ENCODE measurements at regions not wholly inside any gene's neighbourhood (a gene's known extent, or its start where the extent isn't known, plus 50 kb on each side); places are given as distances from the start of the nearest gene placed in this dataset.
A peak's percentile ranks its signal among the peaks of the same experiment; 100 is the strongest.

GRCh38 chr5:118605761-118606160, 382.6 kb downstream of the DTWD2 start (continued):
- no peak for TF ChIP-seq ZNF331 (CRISPR knock-in tag; IDR thresholded peaks at IDR 0.05; ENCODE audit: low read depth)
- TF ChIP-seq CREB1 (CRISPR knock-in tag; IDR thresholded peaks at IDR 0.05; ENCODE audit: low read depth), result no peak
- TF ChIP-seq STAT1 (IDR thresholded peaks at IDR 0.05; ENCODE audit: unreplicated experiment), result no peak
- TF ChIP-seq EZH2phosphoT487 (IDR thresholded peaks at IDR 0.05; ENCODE audit: unreplicated experiment), result no peak
- no peak for TF ChIP-seq EZH2 (IDR thresholded peaks at IDR 0.05; ENCODE audit: low read depth, unreplicated experiment)
- no peak for TF ChIP-seq JUNB (IDR thresholded peaks at IDR 0.05; ENCODE audit: unreplicated experiment)
- no peak for TF ChIP-seq ETS1 (IDR thresholded peaks at IDR 0.05)

- Histone ChIP-seq H3K27me3 (ENCODE audit: insufficient read depth) (no peaks in the 10 kb centered on the region), H3K4me1 (ENCODE audit: insufficient read depth) (no peaks in the 10 kb centered on the region), H3F3A (replicated peaks; ENCODE audit: low read depth) (no peaks in the 10 kb centered on the region), H2AFZ (peak overlapping the region; percentile 43), H3K4me2 (no peak overlapping the region), H3K27ac (ENCODE audit: low read depth) (no peak overlapping the region), H3K79me2 (replicated peaks; ENCODE audit: insufficient read depth) (no peaks in the 10 kb centered on the region), H3K9me2 (ENCODE audit: insufficient read depth) (no peaks in the 10 kb centered on the region), H3K4me3 (no peak overlapping the region), H4K20me1 (replicated peaks; ENCODE audit: insufficient read depth) (no peaks in the 10 kb centered on the region), H3K36me3 (ENCODE audit: insufficient read depth) (no peaks in the 10 kb centered on the region)
- ATAC-seq (no peak), DNase-seq (ENCODE audit: low spot score) (no peak)
- Mint-ChIP-seq H3K4me1 (peaks cover 3% of the 10 kb centered on the region; the same call in 1 of the 3 replicates), H3K9me3 (no peaks in the 10 kb centered on the region), H3K27ac (no peak overlapping the region), H3K36me3 (ENCODE audit: low read depth) (no peaks in the 10 kb centered on the region), H3K4me3 (no peak overlapping the region), H3K27me3 (ENCODE audit: insufficient read depth, low read depth, poor library complexity) (no peaks in the 10 kb centered on the region)
- TF ChIP-seq STAT1 (IDR thresholded peaks at IDR 0.05; ENCODE audit: unreplicated experiment) (no peak), ZNF114 (CRISPR knock-in tag; IDR thresholded peaks at IDR 0.05) (no peak), ZNF331 (CRISPR knock-in tag; IDR thresholded peaks at IDR 0.05; ENCODE audit: low read depth) (no peak), EZH2phosphoT487 (IDR thresholded peaks at IDR 0.05; ENCODE audit: unreplicated experiment) (no peak), ZNF462 (CRISPR knock-in tag; IDR thresholded peaks at IDR 0.05) (no peak), NANOG (IDR thresholded peaks at IDR 0.05; ENCODE audit: borderline replicate concordance) (no peak), EZH2 (IDR thresholded peaks at IDR 0.05; ENCODE audit: low read depth, unreplicated experiment) (no peak), ETS1 (IDR thresholded peaks at IDR 0.05) (no peak), POLR2AphosphoS5 (IDR thresholded peaks at IDR 0.05; ENCODE audit: low read depth) (no peak), REST (IDR thresholded peaks at IDR 0.05; ENCODE audit: unreplicated experiment) (no peak), JUNB (IDR thresholded peaks at IDR 0.05; ENCODE audit: unreplicated experiment) (no peak)
Observed at GRCh38 chr5:118604106-118604505, 384.2 kb downstream of the DTWD2 start.

Data from GM23338 (cell line).